Astrocyte of the spinal cord (primary cell): ENCODE measurements at regions not wholly inside any gene's neighbourhood (a gene's known extent, or its start where the extent isn't known, plus 50 kb on each side); places are given as distances from the start of the nearest gene placed in this dataset.

Experiments used
- DNase-seq: peaks from one replicate; pipeline ENCODE4 v3.0.0; 2011; ENCODE audit warnings: low read depth, low spot score
- H3K4me3 ChIP-seq: 2 replicates; pipeline ENCODE4 v1.5.1; 2011; ENCODE audit warnings: low read depth, mild to moderate bottlenecking, low read length, moderate library complexity
- in situ Hi-C: cut with HindIII; loops from 2 replicates; pipeline ENCODE4 v1.10.0; 2017; ENCODE audit warnings: low sequenced_read_pairs
- TF ChIP-seq, protein P1 (sequence below): IDR thresholded peaks from 2 replicates; pipeline ENCODE4 v1.5.1; 2012; ENCODE audit warnings: low read depth, mild to moderate bottlenecking, low read length, inconsistent platforms

GRCh38 chr6:71722736-71723135, 163.6 kb upstream of the RIMS1 start:
- in situ Hi-C loops: no loop called here
- TF ChIP-seq, protein P1, sequence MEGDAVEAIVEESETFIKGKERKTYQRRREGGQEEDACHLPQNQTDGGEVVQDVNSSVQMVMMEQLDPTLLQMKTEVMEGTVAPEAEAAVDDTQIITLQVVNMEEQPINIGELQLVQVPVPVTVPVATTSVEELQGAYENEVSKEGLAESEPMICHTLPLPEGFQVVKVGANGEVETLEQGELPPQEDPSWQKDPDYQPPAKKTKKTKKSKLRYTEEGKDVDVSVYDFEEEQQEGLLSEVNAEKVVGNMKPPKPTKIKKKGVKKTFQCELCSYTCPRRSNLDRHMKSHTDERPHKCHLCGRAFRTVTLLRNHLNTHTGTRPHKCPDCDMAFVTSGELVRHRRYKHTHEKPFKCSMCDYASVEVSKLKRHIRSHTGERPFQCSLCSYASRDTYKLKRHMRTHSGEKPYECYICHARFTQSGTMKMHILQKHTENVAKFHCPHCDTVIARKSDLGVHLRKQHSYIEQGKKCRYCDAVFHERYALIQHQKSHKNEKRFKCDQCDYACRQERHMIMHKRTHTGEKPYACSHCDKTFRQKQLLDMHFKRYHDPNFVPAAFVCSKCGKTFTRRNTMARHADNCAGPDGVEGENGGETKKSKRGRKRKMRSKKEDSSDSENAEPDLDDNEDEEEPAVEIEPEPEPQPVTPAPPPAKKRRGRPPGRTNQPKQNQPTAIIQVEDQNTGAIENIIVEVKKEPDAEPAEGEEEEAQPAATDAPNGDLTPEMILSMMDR: no peak
- H3K4me3 ChIP-seq: no peak overlapping the region
- no peak for DNase-seq

GRCh38 chr6:71724456-71725125, 161.8 kb upstream of the RIMS1 start:
- H3K4me3 ChIP-seq: no peak overlapping the region
- TF ChIP-seq, protein P1: no peak
- DNase-seq: no peak
- in situ Hi-C loops: no loop called here

DNA sequence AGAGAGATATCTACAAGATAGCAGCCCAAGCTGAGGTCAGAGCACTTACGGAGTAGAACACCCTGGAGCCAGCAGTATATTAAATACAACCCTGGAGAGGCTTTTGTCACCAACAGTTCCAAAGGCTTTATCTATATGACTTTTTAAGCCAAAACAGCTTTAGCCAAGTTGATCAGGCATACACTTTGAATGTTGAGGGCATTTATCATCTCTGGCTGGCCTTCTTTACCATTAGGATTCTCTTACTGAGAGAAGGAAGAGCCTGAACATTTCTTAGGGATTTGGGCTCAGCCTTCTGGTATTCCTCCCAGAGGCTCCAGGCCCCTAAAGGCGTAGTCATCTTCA, 161.3 kb upstream of the RIMS1 start:
- DNase-seq: no peak
- no peak overlapping the region for H3K4me3 ChIP-seq
- TF ChIP-seq, protein P1: no peak
- in situ Hi-C loops: no loop called here

- TF ChIP-seq, protein P1: no peak
- in situ Hi-C loops: no loop called here
- no peak for DNase-seq
- no peak overlapping the region for H3K4me3 ChIP-seq
These were observed 160.2 kb upstream of the RIMS1 start for GRCh38 chr6:71726121-71726520.

GRCh38 chr6:71727632-71728294, 158.6 kb upstream of the RIMS1 start:
- no peak for DNase-seq
- H3K4me3 ChIP-seq: no peak overlapping the region
- in situ Hi-C loops: no loop called here
- TF ChIP-seq, protein P1: no peak

GRCh38 chr6:71730284-71730683, 156.1 kb upstream of the RIMS1 start:
- no peak for DNase-seq
- TF ChIP-seq, protein P1: no peak
- in situ Hi-C loops: no loop called here
- H3K4me3 ChIP-seq: no peak overlapping the region
